ENCODE measurements at regions not wholly inside any gene's neighbourhood (a gene's known extent, or its start where the extent isn't known, plus 50 kb on each side); places are given as distances from the start of the nearest gene placed in this dataset.

DNA sequence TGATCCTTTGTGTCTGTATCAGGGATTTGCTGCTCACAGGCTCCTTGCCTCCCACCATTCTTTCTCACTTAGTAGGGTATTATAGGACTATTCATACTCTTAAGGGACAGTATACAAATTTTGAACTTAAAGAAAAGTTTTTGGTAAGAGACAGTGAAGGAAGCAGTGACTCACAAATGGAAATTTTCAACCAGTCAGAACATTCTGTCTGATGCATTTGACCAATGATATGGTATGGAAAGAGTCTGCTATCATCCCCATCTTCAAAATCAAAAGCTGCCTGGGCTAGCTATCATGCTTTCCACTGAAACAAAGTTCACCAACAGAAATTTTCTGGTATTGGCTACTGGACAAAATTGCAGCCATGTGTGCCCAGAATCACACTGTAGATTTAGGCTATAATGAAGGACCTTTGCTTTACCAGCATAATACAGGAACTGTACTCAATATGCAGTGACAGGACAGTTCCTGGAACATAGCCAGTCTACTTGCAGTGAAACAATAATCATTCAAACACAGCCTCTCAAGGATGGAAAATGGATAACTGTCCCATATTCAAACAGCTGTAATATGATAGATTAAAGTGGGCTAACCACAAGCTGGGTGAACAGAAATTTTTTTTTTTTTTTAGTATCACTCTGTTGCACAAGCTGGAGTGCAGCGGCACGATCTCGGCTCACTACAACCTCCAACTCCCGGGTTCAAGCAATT is 109.0 kb upstream of the ACSL4 start:
- TF ChIP-seq CTCF (IDR thresholded peaks at IDR 0.05), result no peak
- no peak for TF ChIP-seq POLR2A (IDR thresholded peaks at IDR 0.05)
- TF ChIP-seq POLR2AphosphoS5 (IDR thresholded peaks at IDR 0.05; ENCODE audit: insufficient read depth in 1 of 2, low read depth in 1 of 2), result no peak
